Activated CD4-positive, alpha-beta T cell treated with anti-CD3 and anti-CD28 coated beads, Interleukin-2, amount 50 U/mL, for 24 hours (primary cell): ENCODE measurements at regions not wholly inside any gene's neighbourhood (a gene's known extent, or its start where the extent isn't known, plus 50 kb on each side); places are given as distances from the start of the nearest gene placed in this dataset.
"Not testable (repeated sequence)": the region's sequence is repeated elsewhere in the genome, so short reads cannot be mapped to it uniquely, and the experiment has no call there.

Source experiments
- DNase-seq, 2 donors: peaks; one replicate each; pipeline ENCODE4 v3.0.0-alpha.2; 2020; ENCODE audit warnings: low read depth in 1 of 2, low spot score in 1 of 2

DNA sequence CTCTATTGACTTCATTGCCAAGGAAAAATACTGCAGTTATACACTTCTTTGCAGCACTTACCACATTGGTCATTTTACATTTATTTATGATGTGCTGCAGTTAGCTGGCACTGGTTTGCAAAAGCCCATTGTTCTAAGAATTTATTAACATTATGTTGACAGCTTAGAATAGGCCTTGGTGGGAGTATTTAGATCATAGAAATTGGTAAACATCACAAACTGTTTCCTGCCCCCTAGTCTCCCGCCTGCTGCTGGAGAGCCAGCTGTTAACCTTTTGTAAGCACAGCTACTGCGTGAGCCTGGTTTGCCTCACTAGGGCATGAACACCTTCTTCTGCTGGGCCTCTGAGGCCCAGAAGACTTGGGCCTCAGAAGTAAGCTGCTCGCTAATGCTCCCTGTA is 651.4 kb upstream of the GOT2 start:
- DNase-seq = no peak

DNA sequence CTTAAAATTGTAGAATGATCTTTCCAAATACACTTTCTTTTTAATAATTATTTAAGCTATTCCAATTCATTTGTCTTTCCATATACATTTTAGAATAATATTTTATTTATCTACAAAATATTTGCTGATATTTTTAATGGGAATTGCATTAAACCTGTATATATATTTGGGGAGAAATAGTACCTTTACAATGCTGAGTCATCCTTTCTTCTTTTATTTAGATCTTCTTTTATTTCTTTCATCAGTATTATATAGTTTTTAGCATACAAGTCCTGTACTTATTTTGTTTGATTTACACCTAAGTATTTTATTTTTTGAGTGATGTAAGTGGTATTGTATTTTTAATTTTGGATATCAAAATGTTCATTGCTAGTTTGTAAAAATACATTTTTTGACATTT is 639.5 kb upstream of the GOT2 start:
- no peak for DNase-seq

DNA sequence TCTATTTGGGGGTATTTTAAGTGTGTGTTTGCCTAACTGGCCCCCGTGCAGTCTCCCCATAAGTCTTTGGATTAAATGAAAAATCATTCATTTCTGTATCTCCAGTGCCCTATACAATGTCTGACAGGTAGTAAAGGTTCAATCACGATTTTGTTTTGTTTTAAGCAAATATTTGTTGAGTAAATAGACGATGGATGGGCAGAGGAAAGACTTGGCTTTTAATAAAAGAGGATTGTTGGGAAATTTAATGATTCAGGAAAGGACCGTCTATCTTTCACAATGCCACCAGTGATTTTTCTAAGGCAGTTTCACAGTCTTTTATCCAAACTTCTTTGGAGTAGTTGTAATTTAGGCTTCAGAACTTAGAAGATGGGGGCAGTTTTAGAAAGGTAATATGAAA is 636.6 kb upstream of the GOT2 start:
- DNase-seq = no peak

DNA sequence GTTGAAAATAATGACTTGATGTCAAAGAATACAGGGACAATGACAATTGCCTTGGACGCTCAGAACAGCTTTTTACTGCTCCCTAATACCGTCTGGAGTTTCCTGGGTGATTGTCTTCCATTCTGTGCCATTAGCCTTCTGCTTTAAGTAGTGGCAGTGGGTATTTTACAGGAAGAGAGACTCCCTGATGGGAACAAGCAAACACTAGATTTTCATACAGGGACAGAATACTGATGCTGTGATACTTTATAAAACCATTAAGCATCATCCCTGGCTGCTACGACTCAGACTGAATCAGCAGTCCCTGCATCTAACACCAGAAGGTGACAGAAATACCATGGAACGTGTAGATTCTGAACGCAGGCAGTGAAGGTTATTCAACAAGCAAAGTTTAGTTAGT is 635.4 kb upstream of the GOT2 start:
- no peak for DNase-seq

DNA sequence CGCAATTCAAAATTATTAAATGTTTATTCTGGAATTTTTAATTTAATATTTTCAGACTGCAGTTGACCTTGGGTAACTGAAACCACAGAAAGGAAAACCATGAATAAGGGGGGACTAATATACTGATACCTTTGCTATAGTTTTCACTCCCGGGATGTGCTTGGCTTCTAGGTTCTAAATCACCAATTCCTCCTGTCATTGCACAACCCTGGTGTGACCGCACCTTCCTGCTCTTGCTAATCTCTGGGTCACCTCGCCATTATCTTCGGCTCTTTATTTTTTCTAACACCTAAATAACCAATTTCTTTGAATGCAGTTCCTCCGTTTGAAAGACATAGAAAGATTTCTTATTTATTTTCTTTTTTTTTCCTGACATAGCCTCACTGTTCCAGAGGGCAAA is 634.5 kb upstream of the GOT2 start:
- no peak for DNase-seq

DNA sequence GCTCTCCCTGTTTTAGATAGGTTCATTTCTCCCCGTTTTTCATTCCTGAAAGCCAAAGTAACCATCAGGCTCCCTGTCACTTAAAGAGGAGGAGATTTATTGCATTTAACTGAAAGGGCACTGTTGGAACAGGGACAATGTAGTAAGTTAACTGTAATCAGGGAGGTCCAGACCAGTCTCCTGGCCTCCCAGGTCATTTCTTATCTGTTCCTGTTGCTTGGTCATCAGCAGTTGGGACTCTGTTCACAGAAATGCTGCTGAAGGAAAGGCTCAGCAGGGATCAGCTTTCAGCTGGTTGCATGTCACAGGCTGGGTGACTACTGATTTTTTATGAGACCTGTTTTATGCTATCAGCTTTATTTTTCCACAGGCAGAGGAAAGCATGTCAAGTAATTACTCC is 622.6 kb upstream of the GOT2 start:
- DNase-seq = no peak

DNA sequence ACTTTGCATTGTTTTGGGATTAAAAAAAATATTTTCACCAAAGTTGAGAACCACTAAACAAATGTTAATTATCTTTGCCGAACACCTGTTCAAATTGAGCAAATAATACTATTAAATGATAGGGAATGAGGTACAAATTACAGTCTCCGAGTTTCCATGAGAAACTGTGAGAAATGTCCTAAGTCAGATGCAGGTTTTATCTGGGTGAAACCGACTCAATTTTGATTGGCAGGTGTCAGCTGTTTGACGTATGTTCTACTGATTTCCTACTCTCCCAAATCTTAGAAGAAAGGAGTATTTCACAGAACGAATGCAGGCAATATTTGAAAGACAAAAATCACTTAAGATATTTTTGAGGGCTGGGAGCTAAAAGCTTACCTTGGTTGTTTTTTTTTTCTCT is 622.0 kb upstream of the GOT2 start:
- DNase-seq = no peak

DNA sequence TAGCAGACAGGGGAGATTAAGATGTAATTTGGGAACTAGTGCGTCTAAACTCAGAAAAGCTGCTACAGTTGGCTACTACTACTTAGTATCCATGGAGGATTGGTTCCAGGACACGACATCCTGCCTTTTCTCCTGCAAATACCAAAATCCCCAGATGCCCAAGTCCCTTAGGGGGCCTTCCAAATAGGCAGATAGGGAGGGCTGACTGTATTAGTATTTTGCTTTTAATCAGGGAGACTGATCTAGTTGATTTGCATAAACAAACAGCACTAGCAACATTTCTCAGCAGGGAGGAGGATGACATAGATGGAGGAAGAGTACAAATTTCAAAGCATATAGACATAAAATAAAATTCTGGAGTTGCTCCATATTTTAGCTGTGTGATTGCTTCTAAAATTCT is 621.6 kb upstream of the GOT2 start:
- DNase-seq = no peak

DNA sequence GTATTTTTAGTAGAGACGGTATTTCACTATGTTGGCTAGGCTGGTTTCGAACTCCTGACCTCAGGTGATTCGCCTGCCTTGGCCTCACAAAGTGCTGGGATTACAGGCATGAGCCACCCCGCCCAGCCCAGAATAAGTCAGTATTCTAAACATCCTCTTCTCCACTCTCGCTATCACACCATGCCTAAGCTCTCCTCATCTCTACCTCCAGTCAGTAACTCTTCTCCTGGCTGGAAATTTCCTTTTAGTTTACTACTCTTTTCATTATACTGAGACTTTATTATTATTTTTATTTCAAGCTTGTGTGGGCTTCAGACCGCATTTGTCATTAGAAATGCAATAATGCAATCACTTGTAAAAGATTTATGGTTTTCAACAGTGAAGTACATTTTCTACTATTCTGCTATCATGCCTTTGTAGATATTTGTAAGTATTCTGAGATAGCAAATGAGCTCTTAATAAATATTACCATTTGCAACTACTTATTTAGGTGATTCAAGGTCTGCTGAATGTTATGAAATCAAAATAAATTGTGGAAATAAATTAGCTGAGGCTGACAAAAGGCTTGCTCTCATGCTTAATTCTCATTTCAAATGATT is 617.3 kb upstream of the GOT2 start:
- DNase-seq = no peak

DNA sequence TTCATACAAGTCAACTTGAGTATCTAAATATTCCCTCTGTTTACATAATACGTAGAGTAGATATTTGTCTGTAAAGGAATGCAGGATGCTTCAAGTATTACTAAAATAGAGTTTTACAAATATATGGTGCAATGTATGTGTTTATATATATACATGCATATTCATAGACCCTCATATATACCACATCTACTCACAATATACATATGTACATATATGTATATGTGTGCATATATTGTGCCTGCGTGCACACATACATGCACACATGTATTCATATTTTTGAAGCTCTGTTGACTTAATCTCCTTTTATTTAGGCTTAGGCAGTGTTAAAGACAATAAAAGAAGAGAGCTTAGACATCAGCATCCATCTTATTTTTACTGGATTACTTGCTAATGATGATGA is 616.6 kb upstream of the GOT2 start:
- DNase-seq = no peak

DNA sequence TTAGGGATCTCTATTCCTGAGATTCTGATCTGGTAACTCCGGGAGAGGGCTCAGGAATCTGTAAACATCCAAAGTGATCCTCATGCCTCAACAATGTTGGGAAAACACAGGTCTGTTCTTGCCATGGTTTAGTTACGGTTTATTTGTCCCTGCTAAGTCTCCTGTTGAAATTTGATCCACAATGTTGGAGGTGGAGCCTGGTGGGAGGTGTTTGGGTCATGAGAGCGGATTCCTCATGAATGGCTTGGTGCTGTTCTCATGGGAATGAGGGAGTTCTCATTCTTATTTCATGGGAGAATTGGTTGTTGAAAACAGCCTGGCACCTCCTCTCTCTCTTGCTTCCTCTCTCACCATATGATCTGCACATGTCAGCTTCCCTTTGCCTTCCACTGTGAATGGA is 608.6 kb upstream of the GOT2 start:
- no peak for DNase-seq

DNA sequence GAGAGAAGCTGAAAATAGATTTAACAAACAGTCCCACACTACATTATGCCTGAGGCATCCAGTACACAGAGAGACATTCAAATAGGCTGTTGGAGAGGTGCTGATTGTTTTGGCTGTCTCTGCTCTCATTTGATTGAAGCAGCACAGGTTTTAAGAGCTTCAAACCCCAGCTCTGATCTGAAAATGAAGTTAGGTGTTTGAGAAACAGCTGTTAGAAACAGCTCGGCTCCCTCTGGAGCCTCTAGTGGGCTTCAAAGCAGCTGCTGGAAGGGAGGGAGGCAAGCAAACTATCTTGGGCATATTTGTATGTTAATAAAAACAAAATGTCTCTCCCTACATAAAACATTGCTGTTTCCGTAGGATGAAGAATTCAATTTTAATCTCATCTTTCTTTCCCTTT is 607.3 kb upstream of the GOT2 start:
- DNase-seq = no peak

DNA sequence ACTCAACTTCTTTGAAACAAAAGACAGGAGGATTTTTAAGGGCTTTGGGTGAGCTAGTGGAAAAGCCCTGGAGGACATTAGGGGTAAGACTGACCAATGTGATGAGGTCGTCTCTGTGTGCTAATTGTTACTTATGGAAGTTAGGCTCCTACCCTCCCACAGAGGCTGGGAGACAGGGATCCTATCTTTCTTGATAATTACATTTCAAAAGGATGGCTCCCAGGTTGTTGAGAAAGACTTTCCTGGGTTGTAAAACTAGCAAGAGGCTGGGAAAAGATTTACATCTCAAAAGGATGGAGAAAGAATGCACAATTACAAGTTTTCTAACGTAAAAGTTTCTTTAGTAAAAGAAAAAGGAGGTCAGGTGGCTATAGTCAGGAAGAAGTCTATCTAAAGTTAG is 605.8 kb upstream of the GOT2 start:
- DNase-seq = no peak

DNA sequence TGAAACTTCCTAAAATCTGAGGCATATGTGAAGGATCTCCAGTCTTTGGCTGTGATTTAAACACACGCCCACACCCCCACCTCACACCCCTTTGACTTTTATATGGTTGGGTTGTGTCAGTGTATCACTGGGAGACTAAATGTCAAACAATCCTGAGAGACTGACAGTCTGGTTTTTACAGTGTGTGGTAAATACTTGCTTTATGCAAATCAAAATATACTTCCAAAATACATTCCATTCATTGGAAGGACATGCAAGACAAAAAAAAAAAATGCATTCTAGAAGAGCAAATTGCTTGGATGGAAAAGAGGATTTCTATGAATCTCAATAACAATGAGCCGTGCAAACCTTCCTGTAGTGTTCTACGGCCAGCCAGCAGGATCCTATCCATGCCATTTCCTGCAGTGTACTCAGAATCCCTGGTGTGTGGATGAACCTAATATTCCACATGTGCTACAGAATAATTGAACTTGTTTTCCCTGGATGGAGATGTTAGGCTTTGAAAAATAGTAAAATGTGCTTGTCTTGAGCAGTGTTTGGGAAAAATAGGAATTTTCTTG is 602.1 kb upstream of the GOT2 start:
- DNase-seq = no peak

DNA sequence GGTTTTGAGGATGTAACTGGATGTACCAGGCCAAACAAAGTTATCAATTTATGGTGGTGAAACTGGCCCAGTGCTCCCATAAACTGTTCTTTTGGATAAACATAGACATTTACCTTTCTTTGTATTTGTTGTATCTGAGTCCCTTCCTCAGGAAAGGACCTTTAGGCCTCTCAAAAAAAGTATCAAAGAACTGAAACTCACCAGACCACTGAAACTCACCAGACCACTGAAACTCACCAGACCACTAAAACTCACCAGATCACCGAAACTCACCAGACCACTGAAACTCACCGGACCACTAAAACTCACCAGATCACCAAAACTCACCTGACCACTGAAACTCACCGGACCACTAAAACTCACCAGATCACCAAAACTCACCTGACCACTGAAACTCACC is 597.6 kb upstream of the GOT2 start:
- not testable (repeated sequence) for DNase-seq

DNA sequence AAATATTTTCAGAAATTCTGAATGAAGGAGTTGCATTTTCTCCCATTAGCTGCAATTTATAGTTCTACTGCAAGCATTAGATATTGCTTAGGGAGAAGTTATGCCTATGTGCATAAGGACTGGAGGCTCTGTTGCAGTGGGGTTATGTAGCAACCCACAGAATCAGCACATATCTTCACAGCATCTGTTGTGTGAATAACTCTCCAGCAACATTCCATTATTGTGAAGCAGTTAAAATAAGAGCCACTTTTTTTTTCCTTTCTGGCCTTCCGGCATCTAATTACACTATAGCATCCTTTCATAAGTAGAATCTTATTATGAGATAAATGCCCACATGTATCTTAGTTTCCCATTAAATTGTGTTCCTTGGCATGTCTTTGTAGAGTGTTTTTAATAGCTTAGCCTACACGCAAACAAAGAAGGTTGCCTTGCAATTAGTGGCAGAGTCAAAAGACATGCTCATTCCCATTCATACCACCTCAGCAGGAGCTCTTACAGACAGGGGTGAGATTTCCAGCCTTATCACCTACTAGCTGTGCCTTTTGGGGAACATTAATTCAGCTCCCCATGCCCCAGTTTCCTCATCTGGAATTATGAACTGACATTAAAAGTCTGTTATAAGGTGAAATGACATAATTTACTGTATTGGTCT is 596.0 kb upstream of the GOT2 start:
- no peak for DNase-seq

DNA sequence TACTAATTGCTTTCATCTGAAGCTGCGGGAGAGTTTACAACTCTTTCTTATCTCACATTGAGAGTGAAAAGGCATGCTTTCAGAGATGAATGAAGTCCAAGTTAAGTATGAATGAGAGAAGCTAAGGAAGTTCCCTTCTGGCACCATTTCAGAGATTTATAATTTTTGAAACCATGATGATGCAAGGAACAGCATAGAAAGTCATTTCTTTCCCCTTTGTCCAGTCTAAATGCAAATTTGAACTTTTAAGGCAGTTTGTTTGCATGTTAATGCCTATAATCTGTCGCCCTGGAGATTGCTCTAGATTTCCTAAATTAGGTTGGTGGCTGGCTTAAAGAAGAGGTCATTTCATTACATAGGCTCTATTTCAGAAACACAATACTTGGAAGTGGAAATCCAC is 594.8 kb upstream of the GOT2 start:
- no peak for DNase-seq

DNA sequence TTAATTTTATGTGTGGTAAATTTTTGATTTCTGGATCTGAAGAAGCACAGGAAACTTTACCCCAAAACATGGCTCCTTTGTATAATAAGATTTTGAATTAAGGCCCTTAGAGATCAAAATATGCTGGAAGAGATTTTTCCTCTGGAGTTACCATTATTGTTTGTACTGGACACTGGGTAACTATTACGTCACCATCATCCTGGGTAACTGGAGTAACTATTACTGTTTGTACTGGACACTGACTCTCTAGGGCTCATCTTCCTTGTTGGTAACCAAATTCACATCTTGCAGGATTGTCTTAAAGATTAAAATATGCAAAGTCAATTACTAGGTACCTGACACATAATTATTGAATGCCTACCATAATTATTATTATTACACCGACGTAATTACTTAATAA is 593.8 kb upstream of the GOT2 start:
- DNase-seq = no peak

DNA sequence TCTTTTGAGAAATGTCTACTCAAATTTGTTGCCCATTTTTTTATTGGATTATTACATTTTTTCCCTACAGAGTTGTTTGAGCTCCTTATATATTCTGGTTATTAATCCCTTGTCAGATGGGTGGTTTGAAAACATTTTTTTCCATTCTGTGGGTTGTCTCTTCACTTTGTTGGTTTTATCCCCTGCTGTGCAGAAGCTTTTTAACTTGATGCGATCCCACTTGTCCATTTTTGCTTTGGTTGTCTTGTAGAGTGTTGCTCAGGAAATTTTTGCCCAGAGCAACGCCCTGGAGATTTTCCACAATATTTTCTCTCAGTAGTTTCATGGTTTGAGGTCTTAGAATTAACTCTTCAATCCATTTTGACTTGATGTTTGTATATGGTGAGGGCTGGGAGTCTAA is 592.8 kb upstream of the GOT2 start:
- DNase-seq = no peak

DNA sequence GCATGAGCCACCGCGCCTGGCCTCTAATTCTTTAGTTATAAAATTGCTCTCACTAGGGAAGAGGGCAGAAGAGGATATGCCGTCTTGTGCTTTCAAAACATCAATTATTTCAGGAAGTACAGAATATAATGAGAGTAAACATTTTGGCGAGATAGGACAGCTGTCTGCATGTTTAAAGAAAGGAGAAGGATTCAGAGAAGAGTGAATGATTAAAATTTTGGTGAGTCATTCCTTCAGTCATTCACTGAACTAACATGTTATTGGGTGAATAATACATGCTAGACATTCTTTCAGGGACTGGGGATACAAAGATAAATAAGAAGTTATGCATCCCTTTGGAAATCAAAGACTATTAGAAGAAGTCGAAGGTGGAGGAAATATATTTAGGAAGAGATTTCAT is 590.3 kb upstream of the GOT2 start:
- no peak for DNase-seq

DNA sequence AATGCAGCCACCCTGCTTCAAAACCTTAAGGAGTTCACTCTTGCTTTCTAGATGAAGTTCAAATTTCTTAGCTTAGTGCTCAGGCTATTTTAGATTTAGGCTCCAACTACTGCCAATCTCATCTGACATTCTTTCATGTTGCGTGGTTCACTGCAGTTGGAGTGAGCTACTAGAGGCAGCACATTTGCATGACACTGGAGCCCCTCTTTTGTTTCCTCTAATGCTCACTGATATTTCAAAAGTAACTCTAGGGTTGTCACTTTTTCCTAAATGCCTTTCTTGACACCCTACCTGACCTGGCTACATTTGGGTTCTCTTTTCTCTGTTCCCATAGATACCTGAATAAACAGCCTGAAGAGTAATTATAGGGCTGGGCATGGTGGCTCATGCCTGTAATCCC is 586.5 kb upstream of the GOT2 start:
- DNase-seq = no peak

DNA sequence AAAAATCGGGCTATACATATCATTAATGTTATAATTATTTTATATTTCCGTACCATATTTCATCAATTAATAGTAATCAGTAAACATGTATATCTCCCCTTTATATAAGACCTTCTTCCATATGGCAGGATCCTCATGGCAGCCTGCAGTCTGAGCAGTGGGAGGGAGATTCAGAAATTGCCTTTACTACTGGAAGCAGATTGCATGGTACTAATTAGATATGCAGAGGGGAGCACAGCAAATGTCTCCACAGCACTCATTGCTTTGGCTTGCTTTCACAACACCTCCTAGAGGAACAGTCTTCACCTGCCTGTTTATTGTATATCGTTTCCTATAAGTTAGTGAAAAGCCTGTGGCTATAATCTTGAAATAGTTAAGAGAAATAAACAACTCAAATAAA is 585.8 kb upstream of the GOT2 start:
- no peak for DNase-seq

DNA sequence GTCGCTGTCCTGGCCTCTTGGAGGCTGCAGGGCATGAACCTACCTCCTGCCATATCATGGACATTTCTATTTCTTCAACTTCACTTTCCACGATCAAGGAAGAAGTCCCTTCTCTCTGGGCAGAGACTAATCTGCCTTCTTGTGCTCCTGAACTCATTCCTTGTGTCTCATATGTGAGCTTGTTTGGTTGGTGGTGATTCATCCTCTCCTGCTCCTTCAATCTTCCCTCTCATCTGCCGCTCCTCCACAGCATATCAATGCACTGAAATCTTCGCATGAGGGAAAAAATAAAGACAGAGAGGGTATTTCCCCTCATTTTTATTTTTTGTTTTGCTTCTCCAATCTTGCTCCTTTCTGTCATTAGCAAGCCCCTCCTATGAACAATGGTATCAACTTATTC is 571.7 kb upstream of the GOT2 start:
- DNase-seq = no peak
